ENCODE measurements at regions not wholly inside any gene's neighbourhood (a gene's known extent, or its start where the extent isn't known, plus 50 kb on each side); places are given as distances from the start of the nearest gene placed in this dataset.

GRCh38 chr2:198498048-198498447 is 693.7 kb downstream of the PLCL1 start:
- no peak for DNase-seq (ENCODE audit: low read depth)
- TF ChIP-seq CTCF (IDR thresholded peaks at IDR 0.05; ENCODE audit: insufficient read depth, low read depth, low read length) = no peak
- no peak overlapping the region for H3K4me3 ChIP-seq (ENCODE audit: low read depth, low read length)

- TF ChIP-seq CTCF (IDR thresholded peaks at IDR 0.05; ENCODE audit: insufficient read depth, low read depth, low read length) = no peak
- no peak for DNase-seq (ENCODE audit: low read depth)
- no peak overlapping the region for H3K4me3 ChIP-seq (ENCODE audit: low read depth, low read length)
Observed at GRCh38 chr2:198494931-198495330, 690.5 kb downstream of the PLCL1 start.

DNA sequence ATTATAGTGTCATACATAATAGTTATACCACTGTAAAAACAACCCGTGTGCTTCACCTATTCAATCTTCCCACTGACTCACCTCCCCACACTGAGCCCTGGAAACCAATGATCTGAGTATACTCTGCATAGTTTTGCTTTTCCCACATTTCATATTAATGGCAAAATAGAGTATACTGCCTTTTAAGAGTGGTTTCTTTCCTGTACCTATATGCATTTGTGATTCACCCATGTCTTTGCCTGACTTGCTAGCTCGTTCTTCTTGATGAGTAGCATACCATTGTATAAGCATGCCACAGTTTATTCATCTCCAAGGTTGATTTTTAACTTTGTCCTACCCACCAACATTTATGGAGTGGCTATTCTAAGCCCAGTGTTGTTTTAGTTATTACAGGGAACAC is 686.4 kb downstream of the PLCL1 start:
- TF ChIP-seq CTCF (IDR thresholded peaks at IDR 0.05; ENCODE audit: insufficient read depth, low read depth, low read length) = no peak
- no peak overlapping the region for H3K4me3 ChIP-seq (ENCODE audit: low read depth, low read length)
- no peak for DNase-seq (ENCODE audit: low read depth)

DNA sequence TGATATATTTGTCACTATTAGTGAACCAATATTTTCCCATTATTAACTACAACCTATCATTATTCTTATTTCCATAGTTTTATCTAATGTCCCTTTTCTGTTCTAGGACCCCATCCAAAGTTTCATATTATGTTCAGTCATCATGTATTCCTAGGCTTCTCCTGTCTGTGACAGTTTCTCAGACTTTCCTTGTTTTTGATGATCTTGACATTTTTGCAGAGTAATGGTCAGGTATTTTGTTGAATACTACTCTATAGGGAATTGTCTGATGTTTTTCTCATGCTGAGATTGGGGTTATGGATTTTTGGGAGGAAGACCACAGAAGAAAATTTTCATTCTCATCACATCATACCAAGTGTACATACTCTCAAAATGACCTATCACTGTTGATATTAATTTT is 684.6 kb downstream of the PLCL1 start:
- no peak overlapping the region for H3K4me3 ChIP-seq (ENCODE audit: low read depth, low read length)
- DNase-seq (ENCODE audit: low read depth) = no peak
- TF ChIP-seq CTCF (IDR thresholded peaks at IDR 0.05; ENCODE audit: insufficient read depth, low read depth, low read length) = no peak

- TF ChIP-seq CTCF (IDR thresholded peaks at IDR 0.05; ENCODE audit: insufficient read depth, low read depth, low read length) = no peak
- H3K4me3 ChIP-seq (ENCODE audit: low read depth, low read length) = no peak overlapping the region
- DNase-seq (ENCODE audit: low read depth) = no peak
Observed at GRCh38 chr2:198483051-198483450, 678.7 kb downstream of the PLCL1 start.

- no peak for TF ChIP-seq CTCF (IDR thresholded peaks at IDR 0.05; ENCODE audit: insufficient read depth, low read depth, low read length)
- H3K4me3 ChIP-seq (ENCODE audit: low read depth, low read length) = no peak overlapping the region
- DNase-seq (ENCODE audit: low read depth) = no peak
Observed at GRCh38 chr2:198479065-198479464, 674.7 kb downstream of the PLCL1 start.

DNA sequence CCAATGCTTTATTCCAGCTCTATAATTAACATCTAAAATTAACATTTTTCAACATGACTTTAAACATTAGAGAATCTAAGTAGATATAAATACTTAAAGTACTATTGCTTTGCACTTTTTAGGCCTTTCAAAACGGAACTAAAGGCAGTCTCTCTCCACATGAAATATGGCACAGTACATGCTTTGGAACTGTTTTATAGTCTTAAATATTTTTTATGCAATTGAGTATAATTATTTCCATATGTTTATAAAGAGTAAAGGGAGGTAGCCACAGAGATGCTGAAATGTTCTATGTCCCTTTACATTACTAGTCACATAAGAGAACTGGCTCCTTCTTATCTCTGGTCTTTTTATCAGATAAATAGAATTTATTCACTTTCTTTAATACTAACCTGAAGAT is 674.0 kb downstream of the PLCL1 start:
- no peak for TF ChIP-seq CTCF (IDR thresholded peaks at IDR 0.05; ENCODE audit: insufficient read depth, low read depth, low read length)
- DNase-seq (ENCODE audit: low read depth) = no peak
- no peak overlapping the region for H3K4me3 ChIP-seq (ENCODE audit: low read depth, low read length)
